ENCODE measurements at regions not wholly inside any gene's neighbourhood (a gene's known extent, or its start where the extent isn't known, plus 50 kb on each side); places are given as distances from the start of the nearest gene placed in this dataset.

DNA sequence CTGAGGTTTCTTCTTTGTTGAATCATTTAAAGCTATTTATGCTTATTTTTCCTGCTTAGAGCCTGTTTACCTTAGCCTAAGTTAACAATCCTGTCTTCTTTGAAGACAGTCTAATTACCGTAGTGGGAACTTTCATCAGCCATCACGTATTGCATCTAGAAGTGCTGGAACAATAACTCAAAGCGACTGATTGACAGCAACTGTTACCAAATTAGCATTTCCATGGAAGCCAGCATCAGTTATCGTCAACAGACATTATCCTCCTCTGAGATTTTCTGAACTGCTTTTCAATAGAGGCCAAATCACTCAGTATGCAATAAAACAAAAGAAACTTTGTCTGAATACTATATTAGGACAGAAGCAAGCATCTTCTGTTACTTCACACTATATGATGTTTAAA, 433.3 kb upstream of the SLITRK1 start:
- H3K27me3 Mint-ChIP-seq (ENCODE audit: low read depth): no peaks in the 10 kb centered on the region
- no peak overlapping the region for H3K27ac Mint-ChIP-seq
- ATAC-seq: no peak
- ChIA-PET POLR2A (no interaction called here), CTCF (no interaction called here)
- no peaks in the 10 kb centered on the region for H3K36me3 Mint-ChIP-seq
- H3K9me3 Mint-ChIP-seq: peaks cover 4% of the 10 kb centered on the region; the same call in 1 of the 2 replicates
- no peak for DNase-seq (ENCODE audit: low spot score)
- no peak overlapping the region for H3K4me3 Mint-ChIP-seq
- H3K4me1 Mint-ChIP-seq: peaks cover 6% of the 10 kb centered on the region
- TF ChIP-seq, protein P1, sequence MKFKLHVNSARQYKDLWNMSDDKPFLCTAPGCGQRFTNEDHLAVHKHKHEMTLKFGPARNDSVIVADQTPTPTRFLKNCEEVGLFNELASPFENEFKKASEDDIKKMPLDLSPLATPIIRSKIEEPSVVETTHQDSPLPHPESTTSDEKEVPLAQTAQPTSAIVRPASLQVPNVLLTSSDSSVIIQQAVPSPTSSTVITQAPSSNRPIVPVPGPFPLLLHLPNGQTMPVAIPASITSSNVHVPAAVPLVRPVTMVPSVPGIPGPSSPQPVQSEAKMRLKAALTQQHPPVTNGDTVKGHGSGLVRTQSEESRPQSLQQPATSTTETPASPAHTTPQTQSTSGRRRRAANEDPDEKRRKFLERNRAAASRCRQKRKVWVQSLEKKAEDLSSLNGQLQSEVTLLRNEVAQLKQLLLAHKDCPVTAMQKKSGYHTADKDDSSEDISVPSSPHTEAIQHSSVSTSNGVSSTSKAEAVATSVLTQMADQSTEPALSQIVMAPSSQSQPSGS (CRISPR knock-in tag; IDR thresholded peaks at IDR 0.05; ENCODE audit: borderline replicate concordance, low read depth): no peak
- no peak for TF ChIP-seq TP53 (CRISPR knock-in tag; IDR thresholded peaks at IDR 0.05)
- no peak for TF ChIP-seq NR3C1 (CRISPR knock-in tag; conservative IDR thresholded peaks at IDR 0.05; ENCODE audit: low read depth)
- TF ChIP-seq ETV6 (CRISPR knock-in tag; IDR thresholded peaks at IDR 0.05): no peak
- no peak for TF ChIP-seq ZNF317 (CRISPR knock-in tag; IDR thresholded peaks at IDR 0.05; ENCODE audit: borderline replicate concordance, low read depth)
- TF ChIP-seq ZNF219 (CRISPR knock-in tag; IDR thresholded peaks at IDR 0.05; ENCODE audit: borderline replicate concordance): no peak
- TF ChIP-seq ZBTB21 (CRISPR knock-in tag; IDR thresholded peaks at IDR 0.05; ENCODE audit: borderline replicate concordance): no peak
- no peak for TF ChIP-seq CBFB (CRISPR knock-in tag; IDR thresholded peaks at IDR 0.05; ENCODE audit: low read depth)
- no peak for TF ChIP-seq ZNF416 (CRISPR knock-in tag; IDR thresholded peaks at IDR 0.05)
- TF ChIP-seq, protein P2, sequence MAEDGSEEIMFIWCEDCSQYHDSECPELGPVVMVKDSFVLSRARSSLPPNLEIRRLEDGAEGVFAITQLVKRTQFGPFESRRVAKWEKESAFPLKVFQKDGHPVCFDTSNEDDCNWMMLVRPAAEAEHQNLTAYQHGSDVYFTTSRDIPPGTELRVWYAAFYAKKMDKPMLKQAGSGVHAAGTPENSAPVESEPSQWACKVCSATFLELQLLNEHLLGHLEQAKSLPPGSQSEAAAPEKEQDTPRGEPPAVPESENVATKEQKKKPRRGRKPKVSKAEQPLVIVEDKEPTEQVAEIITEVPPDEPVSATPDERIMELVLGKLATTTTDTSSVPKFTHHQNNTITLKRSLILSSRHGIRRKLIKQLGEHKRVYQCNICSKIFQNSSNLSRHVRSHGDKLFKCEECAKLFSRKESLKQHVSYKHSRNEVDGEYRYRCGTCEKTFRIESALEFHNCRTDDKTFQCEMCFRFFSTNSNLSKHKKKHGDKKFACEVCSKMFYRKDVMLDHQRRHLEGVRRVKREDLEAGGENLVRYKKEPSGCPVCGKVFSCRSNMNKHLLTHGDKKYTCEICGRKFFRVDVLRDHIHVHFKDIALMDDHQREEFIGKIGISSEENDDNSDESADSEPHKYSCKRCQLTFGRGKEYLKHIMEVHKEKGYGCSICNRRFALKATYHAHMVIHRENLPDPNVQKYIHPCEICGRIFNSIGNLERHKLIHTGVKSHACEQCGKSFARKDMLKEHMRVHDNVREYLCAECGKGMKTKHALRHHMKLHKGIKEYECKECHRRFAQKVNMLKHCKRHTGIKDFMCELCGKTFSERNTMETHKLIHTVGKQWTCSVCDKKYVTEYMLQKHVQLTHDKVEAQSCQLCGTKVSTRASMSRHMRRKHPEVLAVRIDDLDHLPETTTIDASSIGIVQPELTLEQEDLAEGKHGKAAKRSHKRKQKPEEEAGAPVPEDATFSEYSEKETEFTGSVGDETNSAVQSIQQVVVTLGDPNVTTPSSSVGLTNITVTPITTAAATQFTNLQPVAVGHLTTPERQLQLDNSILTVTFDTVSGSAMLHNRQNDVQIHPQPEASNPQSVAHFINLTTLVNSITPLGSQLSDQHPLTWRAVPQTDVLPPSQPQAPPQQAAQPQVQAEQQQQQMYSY (CRISPR knock-in tag; IDR thresholded peaks at IDR 0.05): no peak
- no peak for TF ChIP-seq ESRRA (CRISPR knock-in tag; IDR thresholded peaks at IDR 0.05; ENCODE audit: borderline replicate concordance)
- TF ChIP-seq, protein P3, sequence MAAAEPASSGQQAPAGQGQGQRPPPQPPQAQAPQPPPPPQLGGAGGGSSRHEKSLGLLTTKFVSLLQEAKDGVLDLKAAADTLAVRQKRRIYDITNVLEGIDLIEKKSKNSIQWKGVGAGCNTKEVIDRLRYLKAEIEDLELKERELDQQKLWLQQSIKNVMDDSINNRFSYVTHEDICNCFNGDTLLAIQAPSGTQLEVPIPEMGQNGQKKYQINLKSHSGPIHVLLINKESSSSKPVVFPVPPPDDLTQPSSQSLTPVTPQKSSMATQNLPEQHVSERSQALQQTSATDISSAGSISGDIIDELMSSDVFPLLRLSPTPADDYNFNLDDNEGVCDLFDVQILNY (CRISPR knock-in tag; IDR thresholded peaks at IDR 0.05): no peak

DNA sequence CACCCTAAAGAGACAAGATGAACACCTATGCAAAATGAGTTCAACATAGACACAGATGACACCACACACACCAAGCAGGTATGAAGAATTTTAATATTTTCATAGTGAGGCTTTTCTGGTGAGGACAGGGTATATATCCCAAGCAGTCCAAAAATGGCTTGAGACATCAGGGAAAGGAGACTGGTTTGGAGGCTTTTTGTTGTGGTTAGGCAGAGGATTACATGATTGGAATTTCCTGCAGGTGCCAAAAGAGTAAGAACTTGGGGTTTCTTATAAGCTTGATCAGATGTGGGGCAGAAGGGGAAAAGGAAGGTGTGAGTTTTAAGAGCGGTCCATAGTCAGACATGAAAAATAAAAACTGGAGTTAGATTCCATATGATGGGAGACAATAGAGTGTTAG, 420.8 kb upstream of the SLITRK1 start:
- POLR2A ChIA-PET: no interaction called here
- no peak for ATAC-seq
- H3K9me3 Mint-ChIP-seq: peaks cover 2% of the 10 kb centered on the region

More for the DNA sequence above, 420.8 kb upstream of the SLITRK1 start:
- Mint-ChIP-seq H3K27ac (no peak overlapping the region), H3K27me3 (ENCODE audit: low read depth) (no peaks in the 10 kb centered on the region), H3K4me3 (no peak overlapping the region), H3K4me1 (no peaks in the 10 kb centered on the region), H3K36me3 (no peaks in the 10 kb centered on the region)
- TF ChIP-seq NR2C2 (CRISPR knock-in tag; IDR thresholded peaks at IDR 0.05) (no peak), FOXP1 (CRISPR knock-in tag; IDR thresholded peaks at IDR 0.05; ENCODE audit: borderline replicate concordance) (no peak)
- TF ChIP-seq, protein P2 (CRISPR knock-in tag; IDR thresholded peaks at IDR 0.05): no peak
- TF ChIP-seq, protein P4, sequence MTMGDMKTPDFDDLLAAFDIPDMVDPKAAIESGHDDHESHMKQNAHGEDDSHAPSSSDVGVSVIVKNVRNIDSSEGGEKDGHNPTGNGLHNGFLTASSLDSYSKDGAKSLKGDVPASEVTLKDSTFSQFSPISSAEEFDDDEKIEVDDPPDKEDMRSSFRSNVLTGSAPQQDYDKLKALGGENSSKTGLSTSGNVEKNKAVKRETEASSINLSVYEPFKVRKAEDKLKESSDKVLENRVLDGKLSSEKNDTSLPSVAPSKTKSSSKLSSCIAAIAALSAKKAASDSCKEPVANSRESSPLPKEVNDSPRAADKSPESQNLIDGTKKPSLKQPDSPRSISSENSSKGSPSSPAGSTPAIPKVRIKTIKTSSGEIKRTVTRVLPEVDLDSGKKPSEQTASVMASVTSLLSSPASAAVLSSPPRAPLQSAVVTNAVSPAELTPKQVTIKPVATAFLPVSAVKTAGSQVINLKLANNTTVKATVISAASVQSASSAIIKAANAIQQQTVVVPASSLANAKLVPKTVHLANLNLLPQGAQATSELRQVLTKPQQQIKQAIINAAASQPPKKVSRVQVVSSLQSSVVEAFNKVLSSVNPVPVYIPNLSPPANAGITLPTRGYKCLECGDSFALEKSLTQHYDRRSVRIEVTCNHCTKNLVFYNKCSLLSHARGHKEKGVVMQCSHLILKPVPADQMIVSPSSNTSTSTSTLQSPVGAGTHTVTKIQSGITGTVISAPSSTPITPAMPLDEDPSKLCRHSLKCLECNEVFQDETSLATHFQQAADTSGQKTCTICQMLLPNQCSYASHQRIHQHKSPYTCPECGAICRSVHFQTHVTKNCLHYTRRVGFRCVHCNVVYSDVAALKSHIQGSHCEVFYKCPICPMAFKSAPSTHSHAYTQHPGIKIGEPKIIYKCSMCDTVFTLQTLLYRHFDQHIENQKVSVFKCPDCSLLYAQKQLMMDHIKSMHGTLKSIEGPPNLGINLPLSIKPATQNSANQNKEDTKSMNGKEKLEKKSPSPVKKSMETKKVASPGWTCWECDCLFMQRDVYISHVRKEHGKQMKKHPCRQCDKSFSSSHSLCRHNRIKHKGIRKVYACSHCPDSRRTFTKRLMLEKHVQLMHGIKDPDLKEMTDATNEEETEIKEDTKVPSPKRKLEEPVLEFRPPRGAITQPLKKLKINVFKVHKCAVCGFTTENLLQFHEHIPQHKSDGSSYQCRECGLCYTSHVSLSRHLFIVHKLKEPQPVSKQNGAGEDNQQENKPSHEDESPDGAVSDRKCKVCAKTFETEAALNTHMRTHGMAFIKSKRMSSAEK (CRISPR knock-in tag; IDR thresholded peaks at IDR 0.05; ENCODE audit: borderline replicate concordance): no peak
- TF ChIP-seq, protein P5, sequence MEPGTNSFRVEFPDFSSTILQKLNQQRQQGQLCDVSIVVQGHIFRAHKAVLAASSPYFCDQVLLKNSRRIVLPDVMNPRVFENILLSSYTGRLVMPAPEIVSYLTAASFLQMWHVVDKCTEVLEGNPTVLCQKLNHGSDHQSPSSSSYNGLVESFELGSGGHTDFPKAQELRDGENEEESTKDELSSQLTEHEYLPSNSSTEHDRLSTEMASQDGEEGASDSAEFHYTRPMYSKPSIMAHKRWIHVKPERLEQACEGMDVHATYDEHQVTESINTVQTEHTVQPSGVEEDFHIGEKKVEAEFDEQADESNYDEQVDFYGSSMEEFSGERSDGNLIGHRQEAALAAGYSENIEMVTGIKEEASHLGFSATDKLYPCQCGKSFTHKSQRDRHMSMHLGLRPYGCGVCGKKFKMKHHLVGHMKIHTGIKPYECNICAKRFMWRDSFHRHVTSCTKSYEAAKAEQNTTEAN (CRISPR knock-in tag; IDR thresholded peaks at IDR 0.05): no peak
- DNase-seq (ENCODE audit: low spot score): no peak
- CTCF ChIA-PET: no interaction called here
